ENCODE measurements at regions not wholly inside any gene's neighbourhood (a gene's known extent, or its start where the extent isn't known, plus 50 kb on each side); places are given as distances from the start of the nearest gene placed in this dataset.

DNA sequence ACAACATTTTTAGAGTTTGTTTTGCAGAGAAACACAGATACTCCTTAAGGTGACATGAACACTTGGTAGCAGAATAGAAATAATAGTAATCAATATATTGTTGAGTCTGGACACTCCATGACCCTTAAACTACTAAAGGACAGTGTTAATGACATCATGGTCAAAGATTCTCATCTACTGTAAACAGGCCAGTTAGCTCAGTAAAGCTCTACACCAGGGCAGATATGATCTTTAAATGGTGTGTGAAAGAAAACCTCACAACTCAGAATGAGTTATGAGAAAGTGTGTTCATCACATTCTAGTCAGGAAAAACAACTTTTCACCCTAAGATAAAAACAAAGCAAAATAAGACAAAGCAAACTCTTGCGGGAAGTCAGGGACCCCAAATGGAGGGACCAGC lies 58.1 kb upstream of the ADAMTS5 start:
- no peaks in the 10 kb centered on the region for H3K9me2 ChIP-seq (replicated peaks; ENCODE audit: control insufficient read depth, low read length)
- H3K4me2 ChIP-seq (ENCODE audit: low read length), result no peak overlapping the region
- no peaks in the 10 kb centered on the region for H3K36me3 ChIP-seq (ENCODE audit: control insufficient read depth, low read length)
- H3F3A ChIP-seq (ENCODE audit: control insufficient read depth, insufficient read depth), result no peaks in the 10 kb centered on the region
- H3K9me3 ChIP-seq (ENCODE audit: control insufficient read depth, insufficient read depth, low read length), result no peaks in the 10 kb centered on the region
- H3K4me1 ChIP-seq (ENCODE audit: control insufficient read depth, low read length), result no peaks in the 10 kb centered on the region
- no peaks in the 10 kb centered on the region for H3K27me3 ChIP-seq (ENCODE audit: control insufficient read depth, low read length)
- H3K4me3 ChIP-seq (ENCODE audit: low read length), result no peak overlapping the region
- H4K20me1 ChIP-seq (ENCODE audit: control insufficient read depth, insufficient read depth, low read depth, low read length), result no peaks in the 10 kb centered on the region
- TF ChIP-seq, protein P1, sequence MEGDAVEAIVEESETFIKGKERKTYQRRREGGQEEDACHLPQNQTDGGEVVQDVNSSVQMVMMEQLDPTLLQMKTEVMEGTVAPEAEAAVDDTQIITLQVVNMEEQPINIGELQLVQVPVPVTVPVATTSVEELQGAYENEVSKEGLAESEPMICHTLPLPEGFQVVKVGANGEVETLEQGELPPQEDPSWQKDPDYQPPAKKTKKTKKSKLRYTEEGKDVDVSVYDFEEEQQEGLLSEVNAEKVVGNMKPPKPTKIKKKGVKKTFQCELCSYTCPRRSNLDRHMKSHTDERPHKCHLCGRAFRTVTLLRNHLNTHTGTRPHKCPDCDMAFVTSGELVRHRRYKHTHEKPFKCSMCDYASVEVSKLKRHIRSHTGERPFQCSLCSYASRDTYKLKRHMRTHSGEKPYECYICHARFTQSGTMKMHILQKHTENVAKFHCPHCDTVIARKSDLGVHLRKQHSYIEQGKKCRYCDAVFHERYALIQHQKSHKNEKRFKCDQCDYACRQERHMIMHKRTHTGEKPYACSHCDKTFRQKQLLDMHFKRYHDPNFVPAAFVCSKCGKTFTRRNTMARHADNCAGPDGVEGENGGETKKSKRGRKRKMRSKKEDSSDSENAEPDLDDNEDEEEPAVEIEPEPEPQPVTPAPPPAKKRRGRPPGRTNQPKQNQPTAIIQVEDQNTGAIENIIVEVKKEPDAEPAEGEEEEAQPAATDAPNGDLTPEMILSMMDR (IDR thresholded peaks at IDR 0.05; ENCODE audit: low read depth, low read length, poor library complexity, severe bottlenecking), result no peak
- no peak for TF ChIP-seq EZH2phosphoT487 (IDR thresholded peaks at IDR 0.05; ENCODE audit: borderline replicate concordance, low read length)
- H3K79me2 ChIP-seq (ENCODE audit: control insufficient read depth, low read length), result no peaks in the 10 kb centered on the region
- H3K27ac ChIP-seq (ENCODE audit: low read depth, low read length), result no peak overlapping the region

DNA sequence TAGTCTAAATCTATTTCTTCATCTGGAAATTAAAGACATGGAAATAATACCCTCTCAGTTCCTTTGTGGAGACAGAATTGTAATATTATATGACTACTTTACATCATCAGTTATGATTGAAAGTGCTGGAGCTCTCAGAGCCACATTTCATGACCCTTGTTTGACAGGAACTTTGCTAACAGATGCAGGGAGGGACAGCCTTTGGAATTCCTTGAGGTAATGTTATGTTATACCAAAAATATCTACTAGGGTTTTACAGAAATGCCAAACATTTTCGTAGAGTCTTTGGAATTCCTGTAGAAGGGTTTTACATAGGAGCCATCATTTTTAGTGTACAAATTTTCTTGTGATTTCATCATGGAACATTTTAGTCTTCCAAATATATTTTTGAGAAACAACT lies 57.4 kb upstream of the ADAMTS5 start:
- no peaks in the 10 kb centered on the region for H3K36me3 ChIP-seq (ENCODE audit: control insufficient read depth, low read length)
- H3K4me1 ChIP-seq (ENCODE audit: control insufficient read depth, low read length), result no peaks in the 10 kb centered on the region
- no peaks in the 10 kb centered on the region for H3K9me2 ChIP-seq (replicated peaks; ENCODE audit: control insufficient read depth, low read length)
- no peaks in the 10 kb centered on the region for H3K27me3 ChIP-seq (ENCODE audit: control insufficient read depth, low read length)
- H4K20me1 ChIP-seq (ENCODE audit: control insufficient read depth, insufficient read depth, low read depth, low read length), result no peaks in the 10 kb centered on the region
- H3K9me3 ChIP-seq (ENCODE audit: control insufficient read depth, insufficient read depth, low read length), result no peaks in the 10 kb centered on the region
- H3K4me2 ChIP-seq (ENCODE audit: low read length), result no peak overlapping the region
- H3K27ac ChIP-seq (ENCODE audit: low read depth, low read length), result no peak overlapping the region
- TF ChIP-seq, protein P1 (IDR thresholded peaks at IDR 0.05; ENCODE audit: low read depth, low read length, poor library complexity, severe bottlenecking), result no peak
- TF ChIP-seq EZH2phosphoT487 (IDR thresholded peaks at IDR 0.05; ENCODE audit: borderline replicate concordance, low read length), result no peak
- H3K4me3 ChIP-seq (ENCODE audit: low read length), result no peak overlapping the region
- no peaks in the 10 kb centered on the region for H3K79me2 ChIP-seq (ENCODE audit: control insufficient read depth, low read length)
- H3F3A ChIP-seq (ENCODE audit: control insufficient read depth, insufficient read depth), result no peaks in the 10 kb centered on the region

DNA sequence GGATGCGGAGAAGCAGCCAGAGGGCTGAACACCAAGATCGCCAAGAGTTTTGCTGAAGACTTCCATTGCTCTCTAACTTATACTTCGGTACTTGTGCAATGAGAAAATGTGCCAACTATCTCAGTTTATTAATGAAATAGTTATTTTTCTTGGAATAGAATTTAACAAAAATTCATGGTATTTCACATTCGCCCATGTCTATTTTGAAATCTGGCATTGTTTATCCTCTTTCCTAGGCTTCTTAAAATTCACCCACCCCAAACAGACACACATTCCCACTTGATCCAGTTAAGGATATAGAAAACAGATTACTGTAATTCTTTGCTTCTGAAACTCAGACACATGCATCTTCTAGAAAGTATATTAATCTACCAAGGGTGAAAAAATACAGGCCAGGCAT lies 56.3 kb upstream of the ADAMTS5 start:
- H3K9me3 ChIP-seq (ENCODE audit: control insufficient read depth, insufficient read depth, low read length), result no peaks in the 10 kb centered on the region
- H3K4me3 ChIP-seq (ENCODE audit: low read length), result no peak overlapping the region
- H3F3A ChIP-seq (ENCODE audit: control insufficient read depth, insufficient read depth), result no peaks in the 10 kb centered on the region
- H3K27ac ChIP-seq (ENCODE audit: low read depth, low read length), result no peak overlapping the region
- H3K36me3 ChIP-seq (ENCODE audit: control insufficient read depth, low read length), result no peaks in the 10 kb centered on the region
- no peak overlapping the region for H3K4me2 ChIP-seq (ENCODE audit: low read length)
- H3K4me1 ChIP-seq (ENCODE audit: control insufficient read depth, low read length), result no peaks in the 10 kb centered on the region
- TF ChIP-seq EZH2phosphoT487 (IDR thresholded peaks at IDR 0.05; ENCODE audit: borderline replicate concordance, low read length), result no peak
- TF ChIP-seq, protein P1 (IDR thresholded peaks at IDR 0.05; ENCODE audit: low read depth, low read length, poor library complexity, severe bottlenecking), result no peak
- H3K9me2 ChIP-seq (replicated peaks; ENCODE audit: control insufficient read depth, low read length), result no peaks in the 10 kb centered on the region
- no peaks in the 10 kb centered on the region for H4K20me1 ChIP-seq (ENCODE audit: control insufficient read depth, insufficient read depth, low read depth, low read length)
- H3K27me3 ChIP-seq (ENCODE audit: control insufficient read depth, low read length), result no peaks in the 10 kb centered on the region
- no peaks in the 10 kb centered on the region for H3K79me2 ChIP-seq (ENCODE audit: control insufficient read depth, low read length)

DNA sequence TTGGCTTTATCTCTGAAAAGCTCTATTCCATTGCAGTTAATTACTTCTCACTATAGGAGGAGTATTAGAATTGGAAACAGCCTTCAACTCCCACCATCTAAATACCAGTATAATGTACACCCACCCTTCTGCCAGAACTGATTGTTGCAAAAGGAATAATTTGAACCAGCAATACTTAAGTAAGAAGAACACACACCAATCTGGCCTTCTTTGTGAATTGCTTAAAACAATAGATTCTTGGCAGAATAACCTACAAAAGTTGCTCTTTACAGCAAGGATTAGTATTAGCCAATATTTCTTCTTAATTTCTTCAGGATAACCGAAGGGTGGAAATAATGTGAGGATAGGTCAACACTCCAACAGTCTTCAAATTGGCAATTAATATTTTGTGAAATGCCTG lies 54.9 kb upstream of the ADAMTS5 start:
- H3K9me2 ChIP-seq (replicated peaks; ENCODE audit: control insufficient read depth, low read length), result no peaks in the 10 kb centered on the region
- H3K4me3 ChIP-seq (ENCODE audit: low read length), result no peak overlapping the region
- H3K9me3 ChIP-seq (ENCODE audit: control insufficient read depth, insufficient read depth, low read length), result no peaks in the 10 kb centered on the region
- no peaks in the 10 kb centered on the region for H3K79me2 ChIP-seq (ENCODE audit: control insufficient read depth, low read length)
- no peaks in the 10 kb centered on the region for H3K27me3 ChIP-seq (ENCODE audit: control insufficient read depth, low read length)
- no peaks in the 10 kb centered on the region for H3K4me1 ChIP-seq (ENCODE audit: control insufficient read depth, low read length)
- no peak overlapping the region for H3K27ac ChIP-seq (ENCODE audit: low read depth, low read length)
- no peaks in the 10 kb centered on the region for H3F3A ChIP-seq (ENCODE audit: control insufficient read depth, insufficient read depth)
- H3K36me3 ChIP-seq (ENCODE audit: control insufficient read depth, low read length), result no peaks in the 10 kb centered on the region
- no peak overlapping the region for H3K4me2 ChIP-seq (ENCODE audit: low read length)
- TF ChIP-seq EZH2phosphoT487 (IDR thresholded peaks at IDR 0.05; ENCODE audit: borderline replicate concordance, low read length), result no peak
- TF ChIP-seq, protein P1 (IDR thresholded peaks at IDR 0.05; ENCODE audit: low read depth, low read length, poor library complexity, severe bottlenecking), result no peak
- H4K20me1 ChIP-seq (ENCODE audit: control insufficient read depth, insufficient read depth, low read depth, low read length), result no peaks in the 10 kb centered on the region
